DND-41 (cell line): ENCODE measurements at regions not wholly inside any gene's neighbourhood (a gene's known extent, or its start where the extent isn't known, plus 50 kb on each side); places are given as distances from the start of the nearest gene placed in this dataset.

Source experiments
- ATAC-seq: fragments of 200-7000 bp; cut with Tn5 transposase; 3 replicates; pipeline ENCODE4 v1.9.1; 2021; ENCODE audit warnings: low read depth; ENCODE audit not compliant: insufficient read depth
- DNase-seq: peaks from one replicate; pipeline ENCODE4 v3.0.0-alpha.2; 2020
- H2AFZ ChIP-seq: 2 replicates; pipeline ENCODE4 v1.6.0; 2012; ENCODE audit warnings: low read depth, low read length
- H3K27ac ChIP-seq: 2 replicates; pipeline ENCODE4 v1.5.1; 2012; ENCODE audit warnings: low read length, inconsistent platforms
- H3K27me3 ChIP-seq: fragments of 200-600 bp; sonication (generic); 2 replicates; pipeline ENCODE4 v1.6.0; 2012; ENCODE audit warnings: low read length, mild to moderate bottlenecking, inconsistent platforms; ENCODE audit not compliant: insufficient read depth, poor library complexity
- H3K36me3 ChIP-seq: 2 replicates; pipeline ENCODE4 v1.5.1; 2012; ENCODE audit warnings: low read length, inconsistent platforms; ENCODE audit not compliant: insufficient read depth
- H3K4me1 ChIP-seq: 2 replicates; pipeline ENCODE4 v1.5.1; 2012; ENCODE audit warnings: mild to moderate bottlenecking, low read length; ENCODE audit not compliant: insufficient read depth
- H3K4me2 ChIP-seq: 2 replicates; pipeline ENCODE4 v1.6.0; 2012; ENCODE audit warnings: mild to moderate bottlenecking, moderate library complexity, low read length, inconsistent platforms; ENCODE audit not compliant: insufficient read depth
- H3K4me3 ChIP-seq, 2 experiments: fragments of 200-600 bp in 1 of 2; shearing (Covaris generic) in 1 of 2; 2 replicates each; pipeline ENCODE4 v1.5.1; 2012 to 2016; ENCODE audit warnings: inconsistent platforms in 2 of 2, low read length in 2 of 2, mild to moderate bottlenecking in 2 of 2, low read depth in 1 of 2, moderate library complexity in 1 of 2
- H3K79me2 ChIP-seq: 2 replicates; pipeline ENCODE4 v1.6.0; 2012; ENCODE audit warnings: low read length, inconsistent platforms; ENCODE audit not compliant: insufficient read depth
- H3K9ac ChIP-seq: 2 replicates; pipeline ENCODE4 v1.6.0; 2012; ENCODE audit warnings: low read depth, mild to moderate bottlenecking, inconsistent platforms, low read length, moderate library complexity
- H3K9me3 ChIP-seq: 2 replicates; pipeline ENCODE4 v1.5.1; 2012; ENCODE audit warnings: low read length, moderate library complexity, mild to moderate bottlenecking, inconsistent platforms; ENCODE audit not compliant: insufficient read depth, severe bottlenecking
- H4K20me1 ChIP-seq: 2 replicates; pipeline ENCODE4 v1.6.0; 2012; ENCODE audit warnings: low read length; ENCODE audit not compliant: insufficient read depth
- CTCF ChIP-seq: IDR thresholded peaks from 2 replicates; pipeline ENCODE4 v1.5.1; 2012; ENCODE audit warnings: borderline replicate concordance, low read length, moderate library complexity, mild to moderate bottlenecking; ENCODE audit not compliant: poor library complexity, severe bottlenecking; ENCODE audit errors: extremely low read depth
- EZH2 ChIP-seq: IDR thresholded peaks from 3 replicates; pipeline ENCODE4 v1.6.1; 2012; ENCODE audit warnings: borderline replicate concordance, low read depth, mild to moderate bottlenecking, moderate library complexity, low read length, inconsistent platforms; ENCODE audit not compliant: severe bottlenecking

DNA sequence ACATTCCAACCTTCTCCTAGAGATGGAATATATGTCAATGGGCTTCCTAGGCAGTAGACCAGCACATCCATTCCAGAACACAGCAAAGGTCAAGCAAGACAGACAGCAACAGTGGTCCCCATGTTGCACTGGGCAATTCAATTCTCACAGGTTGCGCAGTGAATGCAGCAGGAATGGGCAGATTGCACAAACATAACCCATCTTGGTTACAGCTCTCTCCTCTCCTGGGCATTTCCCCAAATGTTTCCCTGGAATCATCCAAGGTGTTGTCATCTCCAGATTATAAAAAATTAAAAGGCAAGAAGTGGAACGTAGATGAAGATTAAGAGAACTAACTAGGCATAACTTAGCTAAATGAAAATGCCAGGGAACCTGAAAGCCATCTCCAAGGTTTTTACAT is 265.8 kb upstream of the SLC14A2 start:
- no peak overlapping the region for H2AFZ ChIP-seq
- no peak for ATAC-seq
- H3K4me2 ChIP-seq = no peak overlapping the region

GRCh38 chr18:45350404-45351156 is 264.7 kb upstream of the SLC14A2 start:
- Histone ChIP-seq H3K36me3 (no peaks in the 10 kb centered on the region), H2AFZ (no peak overlapping the region), H4K20me1 (no peaks in the 10 kb centered on the region), H3K4me1 (no peaks in the 10 kb centered on the region), H3K27me3 (no peaks in the 10 kb centered on the region), H3K4me3 (no peak overlapping the region), H3K27ac (no peak overlapping the region), H3K9ac (no peak overlapping the region), H3K79me2 (no peaks in the 10 kb centered on the region), H3K4me2 (no peak overlapping the region), H3K9me3 (no peaks in the 10 kb centered on the region)
- TF ChIP-seq CTCF (no peak), EZH2 (no peak)
- ATAC-seq (no peak), DNase-seq (no peak)

More for the DNA sequence above, 265.8 kb upstream of the SLC14A2 start:
- no peaks in the 10 kb centered on the region for H4K20me1 ChIP-seq
- H3K9me3 ChIP-seq = no peaks in the 10 kb centered on the region
- TF ChIP-seq CTCF (no peak), EZH2 (no peak)
- H3K27me3 ChIP-seq = no peaks in the 10 kb centered on the region
- no peaks in the 10 kb centered on the region for H3K4me1 ChIP-seq
- no peaks in the 10 kb centered on the region for H3K36me3 ChIP-seq
- H3K79me2 ChIP-seq = no peaks in the 10 kb centered on the region
- DNase-seq = no peak
- no peak overlapping the region for H3K27ac ChIP-seq
- no peak overlapping the region for H3K9ac ChIP-seq
- no peak overlapping the region for H3K4me3 ChIP-seq

DNA sequence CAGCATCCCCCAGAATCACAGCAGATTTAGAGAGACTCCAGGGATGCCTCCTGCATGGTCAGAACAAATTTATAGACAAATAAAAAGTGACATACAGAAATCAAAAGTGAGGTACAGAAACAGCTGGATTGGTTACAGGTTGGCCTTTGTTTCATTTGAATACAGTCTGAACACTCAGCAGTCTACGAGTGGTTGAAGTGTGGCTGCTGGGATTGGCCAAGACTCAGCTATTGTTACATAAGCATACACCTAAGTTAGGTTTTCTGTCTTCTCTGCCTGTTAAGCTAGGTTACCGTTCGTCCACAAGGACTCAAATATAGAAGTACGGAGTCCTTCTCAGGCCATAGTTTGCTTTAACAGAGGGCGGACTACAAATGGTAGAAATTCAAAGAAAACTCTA is 262.4 kb upstream of the SLC14A2 start:
- DNase-seq (no peak), ATAC-seq (no peak)
- Histone ChIP-seq H3K27ac (no peak overlapping the region), H3K27me3 (no peaks in the 10 kb centered on the region), H4K20me1 (no peaks in the 10 kb centered on the region), H3K79me2 (no peaks in the 10 kb centered on the region), H3K9ac (no peak overlapping the region), H3K36me3 (no peaks in the 10 kb centered on the region), H3K4me1 (no peaks in the 10 kb centered on the region), H3K4me3 (no peak overlapping the region), H3K9me3 (no peaks in the 10 kb centered on the region), H2AFZ (no peak overlapping the region), H3K4me2 (no peak overlapping the region)
- no peak for TF ChIP-seq EZH2
- no peak for TF ChIP-seq CTCF

- no peak for ATAC-seq
- H2AFZ ChIP-seq = no peak overlapping the region
- no peak overlapping the region for H3K4me2 ChIP-seq
- no peak for DNase-seq
- TF ChIP-seq CTCF (no peak), EZH2 (no peak)
- H3K4me3 ChIP-seq = no peak overlapping the region
- no peaks in the 10 kb centered on the region for H3K9me3 ChIP-seq
- no peaks in the 10 kb centered on the region for H3K4me1 ChIP-seq
- no peaks in the 10 kb centered on the region for H3K36me3 ChIP-seq
- H4K20me1 ChIP-seq = no peaks in the 10 kb centered on the region
- no peaks in the 10 kb centered on the region for H3K79me2 ChIP-seq
- no peak overlapping the region for H3K9ac ChIP-seq
- no peaks in the 10 kb centered on the region for H3K27me3 ChIP-seq
- no peak overlapping the region for H3K27ac ChIP-seq
Observed at GRCh38 chr18:45353530-45353929, 261.7 kb upstream of the SLC14A2 start.
